Neutrophil (primary cell): ENCODE measurements at regions not wholly inside any gene's neighbourhood (a gene's known extent, or its start where the extent isn't known, plus 50 kb on each side); places are given as distances from the start of the nearest gene placed in this dataset.

Experiments
- H3K27ac ChIP-seq: fragments of 200-600 bp; sonication (generic); 2 replicates; pipeline ENCODE4 v1.5.1; 2016; ENCODE audit warnings: mild to moderate bottlenecking, moderate library complexity
- H3K27me3 ChIP-seq: fragments of 200-600 bp; sonication (generic); 2 replicates; pipeline ENCODE4 v1.6.0; 2016; ENCODE audit warnings: mild to moderate bottlenecking
- H3K36me3 ChIP-seq: fragments of 200-600 bp; sonication (generic); 2 replicates; pipeline ENCODE4 v1.5.1; 2017
- H3K4me1 ChIP-seq, 2 experiments: fragments of 200-600 bp in 1 of 2; sonication (generic) in 1 of 2; 1 replicate in 1 of 2; 2 replicates in 1 of 2; pipeline versions ENCODE4 v1.5.1 to v1.6.1; 2013 to 2016; ENCODE audit warnings: low read depth in 1 of 2, low read length in 1 of 2, mild to moderate bottlenecking in 1 of 2, moderate library complexity in 1 of 2; ENCODE audit not compliant: control insufficient read depth in 1 of 2, insufficient read depth in 1 of 2
- H3K4me3 ChIP-seq, 2 experiments: fragments of 200-600 bp in 1 of 2; sonication (generic) in 1 of 2; 1 replicate in 1 of 2; 2 replicates in 1 of 2; pipeline ENCODE4 v1.5.1; 2013 to 2016; ENCODE audit warnings: low read depth in 1 of 2, low read length in 1 of 2, mild to moderate bottlenecking in 1 of 2, moderate library complexity in 1 of 2
- H3K9me3 ChIP-seq: fragments of 200-600 bp; sonication (generic); 2 replicates; pipeline ENCODE4 v1.5.1; 2016
- TF ChIP-seq, protein P1 (sequence below): fragments of 200-600 bp; sonication (generic); IDR thresholded peaks from 2 replicates; pipeline ENCODE4 v1.5.1; 2016; ENCODE audit warnings: antibody characterized with exemption

DNA sequence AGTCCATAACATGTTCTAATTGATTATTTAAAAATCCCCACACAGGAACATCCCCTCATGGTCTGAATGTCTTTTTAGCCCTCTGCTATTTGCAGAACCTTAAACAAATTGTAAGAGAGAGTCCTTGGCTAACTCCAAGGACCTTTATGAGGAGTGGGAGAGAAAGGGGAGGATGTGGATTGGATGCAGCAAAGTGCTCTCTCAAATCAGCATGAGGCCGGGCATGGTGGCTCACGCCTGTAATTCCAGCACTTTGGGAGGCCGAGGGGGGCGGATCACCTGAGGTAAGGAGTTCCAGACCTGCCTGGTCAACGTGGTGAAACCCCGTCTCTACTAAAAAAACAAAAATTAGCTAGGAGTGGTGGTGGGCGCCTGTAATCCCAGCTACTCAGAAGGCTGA is 154.8 kb downstream of the TGFB2 start:
- H3K27ac ChIP-seq, result no peak overlapping the region
- no peaks in the 10 kb centered on the region for H3K9me3 ChIP-seq
- TF ChIP-seq, protein P1, sequence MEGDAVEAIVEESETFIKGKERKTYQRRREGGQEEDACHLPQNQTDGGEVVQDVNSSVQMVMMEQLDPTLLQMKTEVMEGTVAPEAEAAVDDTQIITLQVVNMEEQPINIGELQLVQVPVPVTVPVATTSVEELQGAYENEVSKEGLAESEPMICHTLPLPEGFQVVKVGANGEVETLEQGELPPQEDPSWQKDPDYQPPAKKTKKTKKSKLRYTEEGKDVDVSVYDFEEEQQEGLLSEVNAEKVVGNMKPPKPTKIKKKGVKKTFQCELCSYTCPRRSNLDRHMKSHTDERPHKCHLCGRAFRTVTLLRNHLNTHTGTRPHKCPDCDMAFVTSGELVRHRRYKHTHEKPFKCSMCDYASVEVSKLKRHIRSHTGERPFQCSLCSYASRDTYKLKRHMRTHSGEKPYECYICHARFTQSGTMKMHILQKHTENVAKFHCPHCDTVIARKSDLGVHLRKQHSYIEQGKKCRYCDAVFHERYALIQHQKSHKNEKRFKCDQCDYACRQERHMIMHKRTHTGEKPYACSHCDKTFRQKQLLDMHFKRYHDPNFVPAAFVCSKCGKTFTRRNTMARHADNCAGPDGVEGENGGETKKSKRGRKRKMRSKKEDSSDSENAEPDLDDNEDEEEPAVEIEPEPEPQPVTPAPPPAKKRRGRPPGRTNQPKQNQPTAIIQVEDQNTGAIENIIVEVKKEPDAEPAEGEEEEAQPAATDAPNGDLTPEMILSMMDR, result no peak
- no peak overlapping the region for H3K4me3 ChIP-seq
- no peaks in the 10 kb centered on the region for H3K36me3 ChIP-seq
- H3K4me1 ChIP-seq, result no peaks in the 10 kb centered on the region
- H3K27me3 ChIP-seq, result no peaks in the 10 kb centered on the region

DNA sequence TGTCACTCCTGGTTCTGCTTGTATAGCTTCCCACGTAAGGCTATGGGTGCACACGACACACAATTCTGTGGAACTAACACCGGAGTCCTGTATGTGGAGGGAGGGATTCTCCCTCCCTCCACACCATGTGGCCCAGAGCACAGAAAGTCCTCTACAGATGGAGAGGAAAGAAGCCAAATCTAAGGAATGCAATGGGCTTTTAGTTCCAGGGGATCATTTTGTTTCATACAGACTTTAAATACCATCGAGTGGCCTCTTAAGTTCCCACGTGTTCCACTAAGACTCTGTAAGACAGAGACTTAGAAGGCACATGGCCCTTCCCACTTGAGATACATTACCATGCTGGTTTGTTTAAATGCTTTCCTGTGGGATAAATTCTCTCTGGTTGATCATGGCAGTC is 156.0 kb downstream of the TGFB2 start:
- Histone ChIP-seq H3K36me3 (no peaks in the 10 kb centered on the region), H3K4me1 (no peaks in the 10 kb centered on the region), H3K9me3 (no peaks in the 10 kb centered on the region), H3K27me3 (no peaks in the 10 kb centered on the region), H3K4me3 (no peak overlapping the region), H3K27ac (no peak overlapping the region)
- TF ChIP-seq, protein P1, result no peak

DNA sequence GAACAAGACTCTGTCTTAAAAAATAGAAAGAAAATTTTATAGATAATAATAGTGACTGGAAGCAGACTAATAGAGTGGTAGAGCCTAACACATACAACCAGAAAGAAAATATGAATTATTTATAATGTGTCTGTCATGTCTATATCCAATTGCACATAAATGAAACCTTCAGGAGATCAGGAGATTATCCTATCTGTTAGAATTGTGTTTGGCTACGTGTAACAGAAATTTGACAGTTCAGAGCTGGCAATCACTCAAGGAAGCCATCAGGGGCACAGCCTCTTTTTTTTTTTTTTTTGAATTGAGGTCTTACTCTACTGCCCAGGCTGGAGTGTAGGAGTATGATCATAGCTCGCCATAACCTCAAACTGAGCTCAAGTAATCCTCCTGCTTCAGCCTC is 157.2 kb downstream of the TGFB2 start:
- Histone ChIP-seq H3K36me3 (no peaks in the 10 kb centered on the region), H3K27me3 (no peaks in the 10 kb centered on the region), H3K4me3 (no peak overlapping the region), H3K9me3 (no peaks in the 10 kb centered on the region), H3K4me1 (no peaks in the 10 kb centered on the region), H3K27ac (no peak overlapping the region)
- TF ChIP-seq, protein P1, result no peak

DNA sequence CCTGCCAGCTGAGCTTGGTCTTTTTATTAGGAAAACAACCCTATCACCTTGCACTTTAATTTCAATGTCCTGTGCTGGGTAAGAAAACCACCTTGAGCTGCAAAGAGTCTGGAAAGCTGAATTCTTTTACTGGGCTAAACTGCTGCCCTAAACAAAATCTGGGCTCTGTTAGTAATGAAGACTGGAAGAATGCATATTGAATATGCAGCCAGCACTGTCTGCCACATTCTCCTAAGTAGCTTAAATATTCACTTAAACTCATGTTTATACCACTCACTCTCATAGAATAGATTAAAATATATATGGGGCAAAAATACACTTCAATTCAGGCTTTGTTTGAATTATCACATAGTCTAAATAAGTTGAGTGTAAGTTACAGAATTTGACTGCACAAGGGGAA is 158.0 kb downstream of the TGFB2 start:
- TF ChIP-seq, protein P1, result no peak
- Histone ChIP-seq H3K27me3 (no peaks in the 10 kb centered on the region), H3K27ac (no peak overlapping the region), H3K4me1 (no peaks in the 10 kb centered on the region), H3K36me3 (no peaks in the 10 kb centered on the region), H3K9me3 (no peaks in the 10 kb centered on the region), H3K4me3 (no peak overlapping the region)

DNA sequence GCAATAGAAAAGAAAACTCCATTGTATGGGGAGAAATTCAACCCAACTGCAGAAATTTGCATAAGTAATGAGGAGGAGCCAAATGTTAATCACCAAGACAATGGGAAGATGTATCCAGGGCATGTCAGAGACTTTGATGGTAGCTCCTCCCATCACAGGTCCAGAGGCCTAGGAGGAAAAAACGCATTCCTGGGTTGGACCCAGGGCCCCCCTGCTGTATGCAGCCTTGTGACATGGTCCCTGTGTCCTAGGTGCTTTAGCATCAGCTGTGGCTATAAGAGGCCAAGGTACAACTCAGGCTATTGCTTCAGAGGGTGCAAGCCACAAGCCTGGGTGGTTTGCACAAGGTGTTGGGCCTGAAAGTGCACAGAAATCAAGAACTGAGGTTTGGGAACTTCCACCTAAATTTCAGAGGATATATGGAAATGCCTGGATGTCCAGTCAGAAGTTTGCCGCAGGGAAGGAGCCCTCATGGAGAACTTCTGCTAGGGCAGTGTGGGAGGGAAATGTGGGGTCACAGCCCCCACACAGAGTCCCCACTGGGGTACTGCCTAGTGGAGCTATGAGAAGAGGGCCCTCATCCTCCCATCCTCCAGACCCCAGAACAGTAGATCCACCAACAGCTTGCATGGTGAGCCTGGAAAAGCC is 162.3 kb downstream of the TGFB2 start:
- Histone ChIP-seq H3K27me3 (no peaks in the 10 kb centered on the region), H3K4me1 (no peaks in the 10 kb centered on the region), H3K36me3 (no peaks in the 10 kb centered on the region), H3K4me3 (no peak overlapping the region), H3K9me3 (no peaks in the 10 kb centered on the region), H3K27ac (no peak overlapping the region)
- TF ChIP-seq, protein P1, result no peak
